GM18519 (cell line): ENCODE measurements at regions not wholly inside any gene's neighbourhood (a gene's known extent, or its start where the extent isn't known, plus 50 kb on each side); places are given as distances from the start of the nearest gene placed in this dataset.

ENCODE experiments used
- ATAC-seq: cut with Tn5 transposase; IDR thresholded peaks from one replicate; pipeline ENCODE4 v1.9.1; 2021; ENCODE audit warnings: mild to moderate bottlenecking, moderate library complexity; ENCODE audit not compliant: unreplicated experiment, low FRiP score

DNA sequence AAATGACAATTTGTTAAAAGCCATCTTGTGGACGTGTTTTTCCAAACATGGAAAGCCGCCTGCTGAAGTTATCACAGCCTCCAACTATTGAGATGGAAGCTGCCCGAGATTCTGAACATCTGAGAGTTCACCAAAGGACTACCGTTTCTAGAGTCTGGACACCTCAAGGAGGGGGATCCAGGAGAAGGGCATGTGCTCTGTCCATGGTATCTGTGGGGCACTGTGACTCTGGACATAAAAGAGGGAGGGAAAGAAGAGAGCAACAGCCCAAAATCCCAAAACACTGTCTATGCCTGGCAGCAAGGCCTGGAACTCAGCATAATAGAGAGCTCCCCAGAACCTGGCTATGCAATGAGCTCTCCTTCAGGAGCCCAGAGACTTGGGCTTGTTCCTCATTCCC is 319.9 kb downstream of the EN1 start:
- no peak for ATAC-seq

DNA sequence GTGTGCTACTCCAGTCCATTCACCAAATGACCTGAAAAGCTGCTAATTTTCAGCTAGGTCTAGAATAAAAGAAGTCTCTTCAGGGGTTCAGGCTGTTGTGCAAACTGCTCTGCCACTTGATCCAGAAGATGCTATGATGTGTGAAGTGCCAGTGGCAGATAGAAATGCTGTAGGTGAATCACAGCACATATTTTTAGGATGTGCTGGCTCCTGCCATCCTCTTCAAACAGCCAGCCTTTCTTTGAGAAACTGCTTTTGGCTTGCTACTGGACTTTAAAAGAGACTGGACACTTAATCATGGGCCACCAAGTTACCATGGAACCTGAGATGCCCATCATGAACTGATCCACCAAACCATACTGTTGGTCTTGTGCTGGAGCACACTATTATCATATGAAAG is 322.1 kb downstream of the EN1 start:
- ATAC-seq, result no peak

DNA sequence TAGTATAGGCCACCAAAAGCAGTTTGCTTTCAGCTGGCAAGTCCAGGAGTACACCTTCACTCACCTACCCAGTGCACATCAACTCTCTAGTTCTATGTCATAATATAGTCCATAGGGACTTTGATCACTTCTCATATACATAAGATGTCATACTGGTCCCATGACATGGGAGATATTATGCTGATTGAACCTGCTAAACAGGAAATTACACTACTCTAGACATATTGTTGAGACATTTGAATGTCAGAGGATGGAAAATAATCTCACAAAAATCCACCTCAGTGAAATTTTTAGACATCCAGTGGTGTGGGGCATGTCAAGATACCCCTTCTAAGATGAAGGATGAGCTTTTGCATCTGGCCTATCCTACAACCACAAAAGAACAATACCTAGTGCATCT is 322.5 kb downstream of the EN1 start:
- no peak for ATAC-seq

DNA sequence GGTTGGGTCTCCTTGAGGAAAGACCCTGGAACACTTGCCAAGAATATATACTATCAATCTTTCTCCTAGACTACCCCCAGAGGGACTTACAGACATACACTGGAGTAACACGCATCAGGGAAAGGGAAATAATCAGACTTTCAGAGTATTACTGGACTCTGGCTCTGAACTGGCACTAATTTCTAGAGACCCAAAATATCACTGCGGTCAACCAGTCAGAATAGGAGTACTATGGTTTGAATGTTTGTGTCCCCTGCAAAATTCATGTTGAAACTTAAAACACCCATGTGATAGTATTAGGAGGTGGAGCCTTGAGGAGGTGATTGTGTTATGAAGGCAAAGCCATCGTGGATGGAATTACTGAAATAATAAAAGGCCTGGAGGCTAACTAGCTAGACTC is 323.7 kb downstream of the EN1 start:
- no peak for ATAC-seq

DNA sequence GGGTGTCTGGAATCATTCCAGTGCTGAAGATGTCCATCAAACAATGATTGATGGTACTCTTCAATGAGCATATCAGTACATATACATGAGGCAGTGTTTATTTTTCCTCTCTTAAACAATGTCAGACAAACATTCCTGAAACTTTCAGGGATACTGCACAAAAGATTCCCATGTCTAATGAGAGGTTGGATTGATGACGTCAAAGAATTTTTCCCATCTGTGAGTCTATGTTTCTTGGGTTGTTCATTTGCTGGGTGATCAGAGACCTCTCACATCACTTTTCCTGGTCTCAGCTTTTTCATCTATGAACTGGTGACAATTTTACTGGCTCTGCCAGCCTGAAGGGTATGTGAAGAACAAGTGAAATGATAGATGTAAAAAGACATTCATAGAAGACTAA is 325.5 kb downstream of the EN1 start:
- no peak for ATAC-seq

DNA sequence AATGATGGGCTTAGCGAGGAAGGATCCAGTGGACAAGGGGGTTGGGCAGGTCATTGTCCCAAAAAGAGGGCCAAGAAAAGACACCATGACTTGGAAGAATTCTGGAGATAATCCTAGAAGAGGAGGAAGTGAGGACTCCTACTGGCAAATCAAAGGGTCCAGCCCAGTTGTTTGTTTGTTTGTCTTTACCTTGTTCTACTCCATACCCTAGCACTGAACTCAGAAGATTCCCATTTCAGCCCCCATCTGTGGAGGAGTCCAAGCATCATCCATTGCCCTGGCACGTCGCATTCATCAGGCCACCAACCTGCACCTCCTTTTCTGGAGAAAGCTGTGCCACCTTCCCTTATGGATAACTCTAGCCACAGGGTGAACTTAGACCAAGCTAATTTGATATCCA is 326.2 kb downstream of the EN1 start:
- ATAC-seq, result no peak

DNA sequence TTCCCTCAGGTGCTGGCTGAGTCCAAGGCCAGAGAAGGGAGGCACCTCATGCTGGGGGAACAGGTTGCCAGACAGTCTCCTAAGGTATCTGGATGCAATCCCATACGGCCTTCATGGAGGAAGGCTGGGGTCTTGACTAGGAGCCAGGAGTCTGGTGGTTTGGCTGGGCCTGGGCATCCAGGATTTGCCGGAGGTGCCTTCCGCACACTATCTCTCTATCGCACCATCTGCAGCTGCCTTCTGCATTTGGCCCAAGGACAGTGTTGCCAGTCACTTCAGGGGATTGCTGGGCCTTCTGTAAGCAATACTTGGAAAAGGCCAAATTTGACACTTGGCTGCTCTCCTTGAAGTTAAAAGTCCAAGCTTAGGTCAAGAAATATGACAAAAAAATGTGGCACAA is 327.2 kb downstream of the EN1 start:
- no peak for ATAC-seq

DNA sequence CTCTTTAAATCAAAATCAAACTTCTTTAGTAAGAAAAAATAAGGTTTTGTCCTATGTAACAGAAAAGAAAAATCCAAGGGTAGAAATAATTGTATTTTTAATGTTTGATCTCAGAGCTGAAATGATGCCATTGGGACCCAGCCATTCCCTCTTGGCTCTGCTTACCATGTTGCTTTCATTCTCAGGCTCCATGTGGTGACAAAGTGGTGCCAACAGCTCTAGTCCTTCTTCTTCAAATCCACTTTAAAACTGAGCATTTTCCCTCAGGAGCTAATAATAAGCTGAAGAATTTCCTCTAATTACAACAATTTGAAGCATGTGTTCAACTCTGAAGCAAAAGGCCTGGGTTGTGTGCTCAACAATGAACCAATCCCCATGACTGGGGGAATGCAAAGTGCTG is 327.9 kb downstream of the EN1 start:
- ATAC-seq, result no peak

DNA sequence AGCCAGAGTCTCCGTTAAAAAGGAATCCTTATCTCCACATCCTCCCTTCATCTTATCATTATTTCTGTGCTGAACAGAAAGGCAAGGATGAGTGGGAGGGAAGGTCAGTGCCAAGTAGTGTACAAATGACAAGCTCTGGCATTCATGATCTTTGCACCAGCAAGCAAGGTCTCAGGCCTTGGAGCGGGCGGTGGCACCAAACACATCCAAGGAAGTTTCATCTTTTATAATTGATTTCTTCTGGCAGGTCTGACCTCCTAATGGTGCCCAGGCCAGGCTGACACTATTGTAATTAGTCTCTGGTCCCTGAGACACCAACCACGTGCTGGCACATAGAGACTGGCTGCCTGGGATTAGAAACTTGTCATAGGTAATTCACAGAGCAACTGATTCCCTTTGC is 336.6 kb downstream of the EN1 start:
- ATAC-seq, result no peak

DNA sequence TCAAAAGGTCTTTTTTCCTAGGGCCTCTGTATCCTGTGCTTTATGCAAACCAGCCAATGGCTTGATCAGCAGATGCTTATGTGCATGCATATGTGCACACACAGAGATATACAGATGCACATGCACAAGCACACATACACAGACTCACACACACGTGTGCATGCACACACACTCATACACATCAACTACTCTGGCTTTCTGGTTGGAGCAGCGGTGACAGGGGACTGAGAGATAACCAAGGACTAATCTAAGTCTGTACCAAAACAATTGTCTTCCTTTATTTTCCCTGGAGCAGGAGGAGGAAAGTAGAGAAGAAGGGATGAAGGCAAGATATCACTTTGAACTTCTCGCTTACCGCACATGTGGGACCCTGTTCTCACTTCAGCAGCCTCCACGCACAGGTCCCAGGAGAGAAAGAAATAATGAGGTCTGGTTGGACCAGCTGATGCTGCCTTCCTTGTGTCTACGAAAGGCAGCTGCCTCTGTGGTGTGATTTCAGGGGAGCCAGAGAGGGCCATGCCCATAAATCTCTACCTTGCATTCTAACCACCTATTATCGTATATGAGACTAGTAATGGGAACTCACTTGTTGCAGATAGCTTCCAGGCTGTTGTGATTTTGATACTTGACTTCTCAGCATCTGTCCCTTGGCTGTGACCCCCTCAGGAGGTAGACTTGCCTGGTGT is 338.0 kb downstream of the EN1 start:
- no peak for ATAC-seq

DNA sequence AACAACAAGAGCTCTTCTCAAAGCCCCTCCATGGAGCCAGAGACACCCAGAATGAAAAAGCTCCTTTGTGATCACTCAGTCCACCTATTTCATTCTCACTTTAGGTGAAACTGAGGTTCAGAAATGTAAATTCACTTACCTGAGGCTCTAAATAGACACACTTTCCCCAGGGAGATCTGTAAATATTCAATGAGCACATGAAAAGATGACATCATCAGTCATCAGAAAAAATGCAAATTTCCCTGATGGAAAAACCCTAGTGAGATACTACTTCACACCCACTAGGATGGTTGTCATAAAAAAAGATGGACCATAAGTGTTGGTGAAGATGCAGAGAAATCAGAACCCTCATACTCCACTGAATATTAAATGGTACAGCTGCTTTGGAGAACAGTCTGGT is 339.2 kb downstream of the EN1 start:
- no peak for ATAC-seq

DNA sequence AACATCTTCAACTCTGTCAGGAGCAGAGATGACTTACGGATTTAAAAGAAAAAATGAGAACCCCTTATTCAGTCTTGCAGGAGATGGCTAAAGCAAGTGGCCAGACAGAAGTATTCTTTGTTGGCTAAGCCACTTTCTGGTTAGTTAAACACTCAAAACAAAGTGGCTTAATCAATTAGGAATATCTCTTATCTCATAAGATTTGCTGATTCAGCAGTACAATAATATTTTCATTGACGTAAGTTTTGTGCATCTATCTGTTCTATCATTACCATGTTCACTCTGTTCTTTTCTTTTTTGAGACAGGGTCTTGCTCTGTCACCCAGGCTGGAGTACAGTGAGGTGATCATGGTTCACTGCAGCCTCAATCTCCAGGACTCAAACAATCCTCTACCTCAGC is 342.0 kb downstream of the EN1 start:
- no peak for ATAC-seq

DNA sequence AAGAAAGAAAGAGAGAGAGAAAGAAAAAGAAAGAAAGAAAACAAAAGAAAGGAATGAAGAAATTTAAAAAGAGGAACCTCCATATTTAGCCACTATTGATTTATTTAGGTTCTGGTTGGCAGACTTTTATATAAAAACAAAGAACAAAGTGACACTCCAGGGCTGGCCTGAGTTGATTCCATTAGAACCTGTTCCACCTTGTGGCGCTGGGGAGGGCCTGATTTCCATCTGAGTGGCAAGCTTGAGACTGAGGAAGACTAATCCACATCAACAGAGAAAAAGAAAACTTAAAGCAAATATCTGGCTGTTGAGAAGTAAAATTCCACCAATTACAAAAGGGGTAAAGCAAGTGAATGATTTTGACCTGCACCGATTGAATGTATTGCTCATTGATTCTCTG is 345.3 kb downstream of the EN1 start:
- ATAC-seq, result no peak

DNA sequence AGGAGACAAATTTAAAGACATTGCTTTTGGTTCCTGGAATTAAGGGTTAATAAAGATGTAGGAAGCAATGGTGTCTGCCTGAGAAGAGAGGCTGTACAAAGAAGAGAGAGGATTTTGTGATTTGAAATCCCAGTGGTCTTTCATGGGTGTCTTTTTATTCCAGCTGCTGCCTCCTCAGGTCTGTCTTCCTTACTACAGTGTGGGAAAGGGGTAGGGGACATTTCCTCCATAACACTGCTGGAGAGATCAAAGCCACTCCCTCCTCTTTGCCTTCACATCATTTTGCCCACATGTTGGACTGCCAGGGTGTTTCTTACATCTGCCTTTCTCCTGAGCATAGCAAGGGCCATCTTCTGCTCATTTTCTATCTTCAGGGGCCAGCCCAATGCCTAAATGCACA is 348.5 kb downstream of the EN1 start:
- ATAC-seq, result no peak

DNA sequence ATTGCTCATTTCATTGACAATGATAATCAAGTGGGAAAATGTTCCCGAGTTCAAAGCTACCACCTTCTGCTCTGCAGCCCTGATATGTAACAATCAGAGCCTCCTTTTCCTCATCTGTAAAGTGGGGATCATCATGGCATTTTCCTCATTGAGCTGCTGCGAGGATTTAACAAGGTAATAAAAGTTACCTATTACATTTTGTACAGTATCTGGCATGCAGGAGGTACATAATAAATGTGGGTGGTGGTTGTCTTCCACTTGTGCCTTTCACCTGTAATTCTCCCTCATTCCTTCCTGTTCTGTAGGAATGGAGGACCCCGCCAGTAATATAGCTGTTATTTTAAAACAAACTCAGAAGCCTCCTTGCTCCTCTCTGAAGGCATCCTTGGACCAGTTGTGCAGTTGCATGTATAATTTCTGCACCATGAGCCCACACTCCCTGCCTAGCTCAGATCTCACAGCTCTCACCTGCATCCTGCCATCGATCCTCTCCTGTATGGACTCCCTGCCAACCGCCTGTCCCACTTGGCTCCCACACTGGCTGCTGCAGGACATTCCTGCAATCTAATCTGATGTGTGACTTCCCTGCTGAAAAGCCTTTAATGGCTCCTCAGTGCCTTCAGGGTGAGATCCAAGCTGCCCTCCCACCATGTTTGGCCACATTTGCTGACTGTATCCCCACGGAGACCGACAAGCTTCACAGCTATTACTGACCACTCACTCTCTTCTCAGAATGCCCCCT is 350.4 kb downstream of the EN1 start:
- no peak for ATAC-seq

DNA sequence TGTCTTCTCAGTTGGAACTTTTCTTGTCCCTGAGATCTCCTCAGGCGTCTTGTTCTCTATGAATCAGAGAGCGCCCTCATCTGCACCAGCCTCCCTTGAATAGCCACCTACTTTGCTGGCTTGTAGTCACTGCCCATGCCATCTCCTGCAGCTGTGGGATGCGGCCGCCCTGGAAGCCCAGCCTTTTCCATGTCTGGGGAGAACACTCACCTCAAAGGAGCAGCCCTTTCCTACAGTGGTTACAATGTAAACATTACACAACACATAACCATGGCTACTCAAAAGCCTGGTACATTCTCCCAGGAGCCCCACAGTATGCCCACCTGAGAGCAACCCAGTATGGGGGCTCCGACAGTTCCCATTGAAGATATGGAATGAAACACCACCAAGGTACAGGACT is 351.0 kb downstream of the EN1 start:
- no peak for ATAC-seq

DNA sequence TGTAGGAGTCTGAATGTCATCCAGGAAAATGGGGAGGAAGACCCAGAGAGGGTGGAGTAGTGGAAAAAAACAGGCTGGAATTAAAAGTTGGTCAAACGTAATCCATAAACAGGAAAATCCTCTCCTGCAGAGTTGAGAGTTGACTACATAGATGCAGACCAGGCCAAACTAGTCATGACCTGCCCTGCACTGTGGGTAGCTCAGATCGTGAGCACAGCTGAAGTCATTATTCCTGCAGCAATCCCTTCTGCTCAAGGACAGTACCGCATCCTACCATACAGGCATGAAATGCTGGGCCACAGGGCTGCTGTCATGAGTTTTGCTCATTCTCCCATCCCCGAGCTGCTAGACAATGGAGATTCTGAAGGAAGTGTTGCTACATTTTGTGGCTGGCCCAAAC is 352.2 kb downstream of the EN1 start:
- ATAC-seq, result no peak

DNA sequence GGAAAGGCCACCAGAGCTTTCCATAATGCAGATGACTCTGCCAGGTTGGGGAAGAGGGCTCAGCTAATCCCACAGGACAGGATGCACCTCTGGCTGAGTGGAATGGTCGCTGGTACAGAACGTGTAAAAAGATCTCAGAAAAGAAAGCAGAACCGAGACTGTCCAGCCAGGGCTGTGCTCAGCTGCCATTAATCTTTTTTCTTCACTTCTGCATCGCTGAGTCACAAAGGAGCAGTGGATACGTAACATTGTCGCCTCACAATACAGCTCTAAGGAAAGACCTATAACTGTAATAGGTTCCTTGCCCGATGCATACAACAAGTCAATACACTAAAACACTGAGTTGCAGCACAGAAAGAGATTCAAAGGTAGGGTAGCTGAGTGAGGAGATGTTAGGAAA is 354.2 kb downstream of the EN1 start:
- ATAC-seq, result no peak

DNA sequence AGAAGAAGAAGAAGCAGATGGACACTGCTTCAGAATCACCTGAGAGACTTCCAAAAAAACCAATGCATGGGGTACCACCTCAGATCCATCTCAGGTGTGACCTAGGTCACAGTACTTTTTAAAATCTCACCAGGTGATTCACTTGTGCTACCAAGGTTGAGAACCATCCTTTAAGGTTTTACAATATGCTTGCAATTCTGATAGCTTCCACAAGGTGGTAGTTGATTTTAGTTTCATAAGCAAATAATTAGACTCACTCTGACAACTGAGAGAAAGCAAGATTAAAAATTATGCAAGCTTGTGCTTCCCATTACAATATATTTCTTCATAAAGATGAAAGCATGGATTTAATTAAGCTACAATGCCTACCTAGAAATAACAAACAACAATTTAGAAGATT is 355.1 kb downstream of the EN1 start:
- ATAC-seq, result no peak

DNA sequence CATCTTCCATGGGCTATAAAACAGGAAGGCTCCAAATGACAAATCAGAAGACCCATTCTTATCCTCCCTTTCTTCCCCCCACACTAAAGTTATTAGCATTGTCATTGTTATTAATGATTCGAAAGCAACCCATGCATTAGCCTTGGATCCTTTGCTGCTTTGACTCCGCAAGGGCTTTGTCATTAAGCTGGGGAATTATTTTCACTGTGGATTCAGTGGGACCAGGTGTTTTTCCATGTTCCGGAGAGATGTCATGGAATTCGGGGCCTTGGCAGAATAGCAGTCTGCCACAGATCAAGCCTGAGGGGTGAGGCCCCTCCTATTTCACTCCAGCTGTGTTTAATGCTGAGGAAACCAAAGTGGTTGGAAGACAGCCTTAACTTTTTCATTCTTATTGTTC is 357.1 kb downstream of the EN1 start:
- ATAC-seq, result no peak

DNA sequence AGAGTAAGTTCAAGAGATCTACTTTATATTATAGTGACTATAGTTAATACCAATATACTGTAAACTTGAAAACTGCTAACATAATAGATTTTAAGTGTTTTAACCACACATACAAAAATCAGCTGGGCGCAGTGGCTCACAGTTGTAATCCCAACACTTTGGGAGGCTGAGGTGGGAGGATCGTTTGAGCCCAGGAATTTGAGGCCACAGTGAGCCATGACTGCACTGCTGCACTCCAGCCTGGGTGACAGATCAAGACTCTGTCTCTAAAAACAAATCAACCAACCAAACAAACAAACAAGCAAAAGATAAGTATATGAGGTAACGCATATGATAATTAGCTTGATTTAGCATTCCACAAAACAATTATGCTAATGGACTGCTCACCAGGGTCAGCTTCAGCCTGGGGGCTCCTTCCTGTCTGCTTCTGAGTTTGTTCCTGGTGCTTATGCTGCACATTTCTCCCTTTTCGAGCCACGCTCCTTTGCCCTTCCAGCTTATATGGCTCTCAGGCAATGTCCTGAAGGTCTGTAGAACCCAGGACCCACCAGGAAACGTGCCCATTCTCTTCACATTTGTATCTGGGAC is 357.6 kb downstream of the EN1 start:
- ATAC-seq, result no peak

DNA sequence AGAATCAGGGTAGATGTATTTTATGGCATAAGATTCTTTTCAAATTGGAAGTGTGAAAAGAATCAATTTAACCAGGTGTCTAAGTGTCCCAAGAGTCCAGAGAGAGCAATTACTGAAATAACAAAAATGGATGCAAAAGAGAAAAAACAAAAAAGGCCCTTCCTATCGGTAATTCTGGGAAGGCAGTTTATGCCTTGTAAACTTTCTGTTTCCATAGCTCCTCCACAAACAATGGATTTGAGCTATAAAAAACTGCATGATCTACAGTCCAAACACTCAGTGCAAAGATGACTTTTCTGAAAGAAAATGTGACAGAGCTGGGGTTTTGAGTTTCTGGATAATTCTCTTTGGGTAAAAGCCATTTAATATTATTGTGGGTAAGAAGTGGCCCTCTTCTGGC is 366.1 kb downstream of the EN1 start:
- ATAC-seq, result no peak
